HG03060 (cell line): ENCODE measurements at regions not wholly inside any gene's neighbourhood (a gene's known extent, or its start where the extent isn't known, plus 50 kb on each side); places are given as distances from the start of the nearest gene placed in this dataset.
"Not testable (repeated sequence)": the region's sequence is repeated elsewhere in the genome, so short reads cannot be mapped to it uniquely, and the experiment has no call there.

Experiments
- ATAC-seq: cut with Tn5 transposase; IDR thresholded peaks from one replicate; pipeline ENCODE4 v1.9.1; 2021; ENCODE audit warnings: low read depth, moderate number of reproducible peaks; ENCODE audit not compliant: unreplicated experiment

DNA sequence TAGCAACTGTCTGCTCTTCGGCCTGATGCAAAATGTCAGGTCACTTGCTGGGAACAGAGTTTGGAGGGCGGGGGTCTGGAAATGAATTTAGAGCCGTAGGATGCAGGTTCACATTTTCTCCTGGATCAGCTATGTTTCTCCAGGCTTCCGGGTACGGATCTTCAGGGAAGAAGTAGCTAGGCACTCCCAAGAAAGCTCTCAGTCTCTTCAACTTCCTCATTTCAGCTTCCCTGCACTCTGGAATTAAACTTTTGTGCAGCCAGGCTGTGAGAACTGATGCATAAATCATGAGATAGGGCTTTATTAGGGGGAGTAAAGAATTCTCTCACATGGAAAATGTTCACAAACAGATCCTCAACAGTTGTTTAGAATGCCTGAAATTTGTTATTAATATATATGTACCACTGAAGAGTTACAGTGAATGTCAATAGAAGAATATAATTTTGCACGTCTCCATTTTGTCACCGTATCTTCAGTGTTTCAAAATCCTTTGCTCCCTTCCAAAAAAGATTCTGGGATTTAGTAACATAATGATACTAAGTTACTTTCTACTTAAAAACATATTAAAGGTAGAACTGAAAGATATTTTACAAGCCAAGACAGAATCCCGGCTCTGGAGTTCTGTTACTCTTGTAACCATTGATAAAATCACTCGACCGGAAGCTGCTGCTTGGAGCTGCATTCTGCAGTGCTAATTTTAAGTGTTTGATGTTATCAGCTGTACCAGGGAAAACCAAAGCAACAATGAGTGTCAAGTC lies 178.5 kb upstream of the P2RY1 start:
- no peak for ATAC-seq

- no peak for ATAC-seq
Measured at GRCh38 chr3:152656972-152657355, 178.0 kb upstream of the P2RY1 start.

DNA sequence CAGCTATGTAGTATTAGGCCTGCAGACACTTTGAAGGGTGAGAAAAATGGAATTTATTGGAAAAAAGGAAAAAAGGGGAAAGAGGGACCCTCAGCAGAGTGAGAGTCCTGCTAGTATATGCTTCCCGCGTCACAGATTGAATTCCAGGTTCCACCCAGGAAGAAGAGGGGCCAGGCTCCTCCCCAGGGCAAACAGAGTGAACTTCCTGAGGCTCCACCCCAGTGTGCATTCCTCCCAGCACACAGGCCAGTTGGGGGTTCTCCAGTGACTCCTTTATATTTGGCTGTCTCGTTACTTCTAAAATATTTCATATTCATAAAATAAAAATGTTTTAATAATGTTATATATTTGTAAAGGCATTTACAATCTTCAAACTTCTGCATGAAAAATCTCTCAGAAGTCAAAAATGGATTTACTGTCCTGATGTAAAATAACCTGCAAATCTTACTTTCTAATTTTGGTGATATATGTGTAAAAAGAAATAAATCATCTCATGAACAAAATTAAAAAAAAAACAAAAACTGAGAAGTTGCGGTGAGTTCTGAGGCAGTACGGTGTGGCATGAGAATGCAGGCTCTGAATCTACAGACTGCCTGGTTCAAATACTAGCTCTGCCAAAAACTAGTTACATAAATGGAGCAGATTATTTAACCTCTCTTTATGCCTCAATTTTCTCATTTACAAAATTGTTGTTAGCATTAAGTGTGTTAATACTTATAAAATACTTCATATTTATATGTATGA lies 175.8 kb upstream of the P2RY1 start:
- no peak for ATAC-seq

- no peak for ATAC-seq
Measured at GRCh38 chr3:152662157-152662556, 172.8 kb upstream of the P2RY1 start.

GRCh38 chr3:152664766-152665165 lies 170.2 kb upstream of the P2RY1 start:
- no peak for ATAC-seq

DNA sequence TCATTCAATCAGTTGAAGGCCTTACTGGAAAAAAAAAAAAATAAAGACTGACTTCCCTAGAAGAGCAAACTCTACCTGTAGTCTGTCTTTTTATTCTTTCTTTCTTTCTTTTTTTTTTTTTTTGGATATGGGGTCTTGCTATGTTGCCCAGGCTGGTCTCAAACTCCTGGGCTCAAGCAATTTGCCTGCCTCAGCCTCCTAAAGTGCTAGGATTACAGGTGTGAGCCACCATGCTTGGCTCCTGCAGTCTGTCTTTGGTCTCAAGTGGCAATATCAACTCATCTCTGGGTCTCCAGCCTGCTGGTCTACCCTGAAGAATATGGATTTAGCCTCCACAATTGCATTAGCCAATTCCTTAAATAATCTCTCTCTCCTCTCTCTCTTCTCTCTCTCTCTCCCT lies 167.7 kb upstream of the P2RY1 start:
- no peak for ATAC-seq

GRCh38 chr3:152669560-152669959 lies 165.4 kb upstream of the P2RY1 start:
- ATAC-seq: no peak

- no peak for ATAC-seq
Measured at GRCh38 chr3:152671446-152672319, 163.2 kb upstream of the P2RY1 start.

- no peak for ATAC-seq
Measured at GRCh38 chr3:152672320-152672649, 162.6 kb upstream of the P2RY1 start.

- no peak for ATAC-seq
Measured at GRCh38 chr3:152676810-152677379, 158.0 kb upstream of the P2RY1 start.

DNA sequence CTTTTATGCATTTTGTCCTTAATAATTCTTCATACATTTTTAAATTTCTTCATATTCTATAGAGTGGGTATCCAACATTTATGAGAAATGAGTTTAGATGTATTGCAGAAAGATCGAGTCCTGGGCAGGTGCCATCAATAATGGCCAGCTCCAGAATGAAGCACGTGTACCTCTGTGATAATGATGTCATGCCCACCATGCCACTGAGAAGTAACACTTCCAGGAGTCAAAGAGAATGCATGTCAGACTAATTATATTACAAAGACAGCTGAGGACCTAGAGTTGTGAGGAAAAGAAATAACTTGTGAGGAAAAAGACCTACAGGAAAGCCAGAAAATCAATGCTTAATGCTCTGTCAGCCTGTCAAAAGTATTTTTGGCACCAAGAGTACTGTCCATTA lies 157.4 kb upstream of the P2RY1 start:
- no peak for ATAC-seq

- ATAC-seq: no peak
Measured at GRCh38 chr3:152682477-152682876, 152.5 kb upstream of the P2RY1 start.

- ATAC-seq: no peak
Measured at GRCh38 chr3:152683521-152683999, 151.4 kb upstream of the P2RY1 start.

DNA sequence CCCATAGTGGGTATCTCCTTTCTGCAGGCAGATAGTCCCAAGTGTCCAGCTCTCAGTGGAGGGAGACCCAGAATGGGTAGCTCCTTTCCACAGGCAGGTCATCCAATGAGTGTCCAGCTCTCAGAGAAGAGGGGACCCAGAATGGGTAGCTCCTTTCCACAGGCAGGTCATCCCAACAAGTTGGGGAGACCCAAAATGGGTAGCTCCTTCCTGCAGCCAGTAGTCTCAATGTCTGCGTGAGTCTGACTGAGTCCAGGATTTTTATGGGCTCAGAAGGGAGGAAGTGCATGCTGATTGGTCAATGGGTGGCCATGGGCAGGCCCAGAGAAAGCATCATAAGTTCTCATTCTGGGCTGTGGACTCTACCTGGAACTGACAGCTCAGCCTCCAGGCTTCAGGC lies 150.7 kb upstream of the P2RY1 start:
- no peak for ATAC-seq

DNA sequence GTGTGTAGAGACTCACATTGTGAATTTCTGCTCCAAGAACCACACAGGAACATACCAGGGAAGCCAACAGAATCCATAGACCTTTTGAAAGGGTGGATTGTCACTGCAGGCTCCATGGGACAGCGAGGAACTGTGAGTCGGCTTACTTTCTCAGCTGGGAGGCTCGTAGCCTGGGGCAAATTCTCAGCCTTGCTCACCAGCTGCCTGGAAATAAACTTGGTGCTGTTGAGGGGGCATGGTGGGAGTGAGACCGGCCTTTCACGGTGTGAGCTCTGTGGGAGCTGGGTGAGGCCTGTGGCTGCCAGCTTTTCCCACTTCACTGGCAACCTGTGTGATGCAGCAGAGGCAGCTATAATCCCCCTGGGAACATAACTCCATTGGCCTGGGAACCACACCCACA lies 146.6 kb upstream of the P2RY1 start:
- ATAC-seq: no peak

- not testable (repeated sequence) for ATAC-seq
Measured at GRCh38 chr3:152692326-152692725, 142.6 kb upstream of the P2RY1 start.

DNA sequence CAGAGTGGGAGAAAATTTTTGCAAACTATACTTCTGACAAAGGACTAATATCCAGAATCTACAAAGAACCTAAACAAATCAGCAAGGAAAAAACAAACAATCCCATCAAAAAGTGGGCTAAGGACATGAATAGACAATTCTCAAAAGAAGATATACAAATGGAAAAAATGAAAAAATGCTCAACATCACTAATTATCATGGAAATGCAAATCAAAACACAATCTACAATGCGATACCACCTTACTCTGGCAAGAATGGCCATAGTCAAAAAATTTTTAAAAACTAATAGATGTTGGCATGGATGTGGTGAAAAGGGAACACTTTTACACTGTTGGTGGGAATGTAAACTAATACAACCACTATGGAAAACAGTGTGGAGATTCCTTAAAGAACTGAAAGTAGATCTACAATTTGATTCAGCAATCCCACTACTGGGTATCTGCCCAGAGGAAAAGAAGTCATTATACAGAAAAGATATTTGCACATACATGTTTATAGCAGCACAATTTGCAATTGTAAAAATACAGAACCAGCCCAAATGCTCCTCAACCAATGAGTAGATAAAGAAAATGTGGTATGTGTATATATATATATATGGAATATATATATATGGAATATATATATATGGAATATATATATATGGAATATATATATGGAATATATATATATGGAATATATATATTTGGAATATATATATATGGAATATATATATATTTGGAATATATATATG lies 141.2 kb upstream of the P2RY1 start:
- not testable (repeated sequence) for ATAC-seq

DNA sequence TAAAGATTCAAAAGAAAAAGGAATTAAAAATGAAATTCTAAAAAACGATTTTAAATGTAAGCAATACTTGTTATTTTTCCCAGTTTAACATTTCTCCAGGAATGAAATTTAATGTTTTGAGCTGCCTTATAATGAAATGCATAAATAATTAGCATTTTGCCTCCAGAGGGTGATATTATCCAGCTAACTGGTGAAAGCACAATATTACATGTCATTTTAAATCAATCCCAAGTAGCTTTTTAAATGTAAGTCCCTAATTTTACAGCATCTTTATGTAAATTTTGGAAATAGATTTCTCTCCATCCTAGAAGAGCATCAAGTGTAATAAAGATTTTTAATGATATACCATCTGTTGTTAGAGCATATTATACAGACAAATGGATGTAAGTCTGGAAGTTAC lies 139.1 kb upstream of the P2RY1 start:
- no peak for ATAC-seq

DNA sequence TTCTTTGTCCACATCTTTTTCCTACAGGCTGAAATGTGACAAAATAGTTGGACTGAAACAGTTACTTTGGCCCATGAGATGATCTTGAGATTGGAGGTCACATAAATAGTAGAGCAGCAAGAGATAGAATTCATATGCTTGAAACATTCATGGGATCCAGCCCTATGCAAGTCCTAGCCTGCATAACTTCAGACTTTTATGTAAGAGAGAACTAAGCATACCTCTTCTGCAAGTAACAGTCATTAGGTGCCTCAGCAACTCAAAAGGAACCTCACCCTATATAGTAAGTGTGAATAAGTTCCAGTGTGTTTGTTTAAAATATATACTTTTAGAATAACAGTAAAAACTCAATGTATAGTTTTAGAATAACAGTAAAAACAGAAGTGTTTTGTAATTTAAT lies 138.0 kb upstream of the P2RY1 start:
- no peak for ATAC-seq

DNA sequence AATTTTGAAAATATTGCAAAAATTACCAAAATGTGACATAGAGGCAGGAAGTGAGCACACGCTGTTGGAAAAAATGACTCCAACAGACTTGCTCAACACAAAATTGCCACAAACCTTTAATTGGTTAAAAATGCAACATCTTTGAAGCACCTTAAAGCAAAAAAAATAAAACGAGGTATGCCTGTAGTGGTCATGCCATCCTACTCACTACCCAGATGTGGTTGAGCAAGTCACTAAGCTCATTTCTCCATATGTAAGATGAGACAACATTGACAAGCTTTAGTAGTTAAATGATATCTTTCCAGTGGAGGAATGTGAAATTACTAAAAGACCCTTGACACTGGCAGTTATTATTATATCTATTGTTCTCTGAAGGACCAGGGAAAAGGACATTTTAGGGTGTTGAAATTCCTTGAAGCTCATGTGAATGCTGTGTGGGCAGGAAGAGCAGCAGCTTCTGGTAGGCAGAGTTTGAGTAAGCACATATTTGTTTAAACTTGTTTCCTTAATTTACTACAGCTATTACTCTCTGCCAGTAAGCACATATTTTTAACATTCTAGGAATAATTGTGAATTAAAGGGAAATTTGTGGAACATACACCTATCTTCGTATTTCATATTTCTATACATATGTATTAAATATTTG lies 131.6 kb upstream of the P2RY1 start:
- no peak for ATAC-seq
